Osteoblast (primary cell): ENCODE measurements at regions not wholly inside any gene's neighbourhood (a gene's known extent, or its start where the extent isn't known, plus 50 kb on each side); places are given as distances from the start of the nearest gene placed in this dataset.

Experiments used
- DNase-seq: peaks from one replicate; pipeline ENCODE4 v3.0.0; 2011; ENCODE audit warnings: low spot score, mixed read lengths; ENCODE audit not compliant: insufficient read length; ENCODE audit errors: missing footprints
- H2AFZ ChIP-seq: 2 replicates; pipeline ENCODE4 v1.6.0; 2011; ENCODE audit warnings: mild to moderate bottlenecking, low read length
- H3K27ac ChIP-seq: 2 replicates; pipeline ENCODE4 v1.5.1; 2011; ENCODE audit warnings: mild to moderate bottlenecking, low read depth, low read length, moderate library complexity
- H3K27me3 ChIP-seq: 2 replicates; pipeline ENCODE4 v1.6.0; 2012; ENCODE audit warnings: mild to moderate bottlenecking, control low read depth, inconsistent platforms, low read length, moderate library complexity; ENCODE audit not compliant: insufficient read depth
- H3K36me3 ChIP-seq: 2 replicates; pipeline ENCODE4 v1.5.1; 2011; ENCODE audit warnings: mild to moderate bottlenecking, low read length, control low read depth, moderate library complexity; ENCODE audit not compliant: insufficient read depth
- H3K4me1 ChIP-seq: 2 replicates; pipeline ENCODE4 v1.5.1; 2011; ENCODE audit warnings: mild to moderate bottlenecking, low read length, control low read depth, moderate library complexity; ENCODE audit not compliant: insufficient read depth
- H3K4me2 ChIP-seq: 2 replicates; pipeline ENCODE4 v1.6.0; 2011; ENCODE audit warnings: mild to moderate bottlenecking, low read length; ENCODE audit not compliant: insufficient read depth
- H3K4me3 ChIP-seq: fragments of 200-600 bp; sonication (generic); 3 replicates; pipeline ENCODE4 v1.5.1; 2012; ENCODE audit warnings: mild to moderate bottlenecking, low read length, inconsistent platforms; ENCODE audit not compliant: insufficient read depth
- H3K79me2 ChIP-seq: 2 replicates; pipeline ENCODE4 v1.6.0; 2012; ENCODE audit warnings: mild to moderate bottlenecking, low read length, control low read depth, inconsistent platforms; ENCODE audit not compliant: insufficient read depth
- H3K9me3 ChIP-seq: 2 replicates; pipeline ENCODE4 v1.5.1; 2011; ENCODE audit warnings: low read depth, low read length, control low read depth
- H4K20me1 ChIP-seq: 2 replicates; pipeline ENCODE4 v1.6.0; 2012; ENCODE audit warnings: mild to moderate bottlenecking, low read length, control low read depth; ENCODE audit not compliant: insufficient read depth
- TF ChIP-seq, protein P1 (sequence below): IDR thresholded peaks from 2 replicates; pipeline ENCODE4 v1.5.1; 2011; ENCODE audit warnings: mild to moderate bottlenecking, low read depth, low read length, moderate library complexity; ENCODE audit errors: extremely low read depth

DNA sequence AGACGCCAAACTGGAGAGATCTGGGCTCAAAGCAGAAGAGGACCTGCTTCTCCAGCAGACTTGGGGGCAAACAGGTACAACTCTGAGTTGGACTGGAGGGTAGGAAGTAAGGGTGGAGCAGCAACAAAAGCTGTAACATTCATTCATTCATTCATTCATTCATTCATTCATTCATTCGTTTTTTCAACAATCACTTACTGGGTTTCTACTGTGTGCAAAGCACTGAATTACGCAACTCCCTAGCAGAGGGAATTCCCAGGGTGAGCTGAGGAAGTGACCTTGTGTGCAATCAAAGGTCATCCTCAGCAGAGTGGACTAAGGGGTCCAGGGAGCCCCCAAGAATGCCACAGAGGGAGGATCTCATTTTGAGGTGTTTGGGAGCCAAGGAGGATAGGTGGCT is 231.1 kb upstream of the SDK2 start:
- no peaks in the 10 kb centered on the region for H3K27me3 ChIP-seq
- TF ChIP-seq, protein P1, sequence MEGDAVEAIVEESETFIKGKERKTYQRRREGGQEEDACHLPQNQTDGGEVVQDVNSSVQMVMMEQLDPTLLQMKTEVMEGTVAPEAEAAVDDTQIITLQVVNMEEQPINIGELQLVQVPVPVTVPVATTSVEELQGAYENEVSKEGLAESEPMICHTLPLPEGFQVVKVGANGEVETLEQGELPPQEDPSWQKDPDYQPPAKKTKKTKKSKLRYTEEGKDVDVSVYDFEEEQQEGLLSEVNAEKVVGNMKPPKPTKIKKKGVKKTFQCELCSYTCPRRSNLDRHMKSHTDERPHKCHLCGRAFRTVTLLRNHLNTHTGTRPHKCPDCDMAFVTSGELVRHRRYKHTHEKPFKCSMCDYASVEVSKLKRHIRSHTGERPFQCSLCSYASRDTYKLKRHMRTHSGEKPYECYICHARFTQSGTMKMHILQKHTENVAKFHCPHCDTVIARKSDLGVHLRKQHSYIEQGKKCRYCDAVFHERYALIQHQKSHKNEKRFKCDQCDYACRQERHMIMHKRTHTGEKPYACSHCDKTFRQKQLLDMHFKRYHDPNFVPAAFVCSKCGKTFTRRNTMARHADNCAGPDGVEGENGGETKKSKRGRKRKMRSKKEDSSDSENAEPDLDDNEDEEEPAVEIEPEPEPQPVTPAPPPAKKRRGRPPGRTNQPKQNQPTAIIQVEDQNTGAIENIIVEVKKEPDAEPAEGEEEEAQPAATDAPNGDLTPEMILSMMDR: no peak
- H3K4me1 ChIP-seq: no peaks in the 10 kb centered on the region
- H3K27ac ChIP-seq: no peak overlapping the region
- no peak overlapping the region for H2AFZ ChIP-seq
- no peak overlapping the region for H3K4me2 ChIP-seq
- no peaks in the 10 kb centered on the region for H3K36me3 ChIP-seq
- H3K9me3 ChIP-seq: no peaks in the 10 kb centered on the region
- no peak overlapping the region for H3K4me3 ChIP-seq
- no peak for DNase-seq
- H4K20me1 ChIP-seq: no peaks in the 10 kb centered on the region
- no peaks in the 10 kb centered on the region for H3K79me2 ChIP-seq

DNA sequence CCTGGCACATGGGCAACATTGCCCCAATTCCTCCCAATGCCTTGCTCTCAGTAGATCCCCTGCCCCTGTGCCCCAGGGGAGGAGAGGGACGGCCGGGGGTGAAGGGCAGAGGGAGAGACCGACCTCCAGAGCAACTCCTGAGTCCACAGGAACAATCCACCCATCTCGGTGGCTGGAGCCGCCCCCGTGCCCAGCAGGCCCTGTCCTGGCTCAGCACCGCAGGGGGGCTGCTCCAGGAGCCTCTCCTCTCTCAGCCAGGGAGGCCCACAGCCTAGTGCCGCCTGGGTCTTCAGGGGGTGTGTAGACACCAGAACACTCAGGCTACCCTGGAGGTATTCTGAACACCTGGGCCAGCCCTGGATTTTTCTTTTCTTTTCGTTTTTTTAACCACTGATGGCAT is 233.7 kb upstream of the SDK2 start:
- Histone ChIP-seq H4K20me1 (no peaks in the 10 kb centered on the region), H3K4me2 (no peak overlapping the region), H3K4me1 (no peaks in the 10 kb centered on the region), H3K27me3 (no peaks in the 10 kb centered on the region), H3K27ac (no peak overlapping the region), H3K9me3 (no peaks in the 10 kb centered on the region), H3K36me3 (no peaks in the 10 kb centered on the region), H3K79me2 (no peaks in the 10 kb centered on the region), H3K4me3 (no peak overlapping the region), H2AFZ (no peak overlapping the region)
- TF ChIP-seq, protein P1: no peak
- DNase-seq: no peak

DNA sequence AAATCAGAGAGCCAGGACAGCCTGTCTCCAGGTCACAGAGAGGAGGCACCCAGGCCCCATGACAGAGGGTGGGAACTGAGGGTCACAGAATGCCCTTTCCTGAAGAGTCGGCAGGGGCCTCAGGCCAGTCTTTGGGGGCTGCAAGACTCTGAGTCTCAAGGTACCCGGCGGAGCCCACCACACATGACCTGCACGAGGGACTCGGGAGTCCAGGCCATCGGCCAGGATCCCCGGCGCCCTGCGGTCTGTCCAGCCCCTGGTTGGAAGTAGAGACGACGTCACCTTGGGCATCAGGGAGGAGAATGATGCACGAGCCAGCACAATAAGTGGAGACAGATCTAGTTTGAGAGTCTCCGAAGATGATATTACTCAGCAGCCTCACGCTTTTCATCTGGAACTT is 234.7 kb upstream of the SDK2 start:
- H3K4me1 ChIP-seq: no peaks in the 10 kb centered on the region
- no peaks in the 10 kb centered on the region for H3K79me2 ChIP-seq
- H3K27ac ChIP-seq: no peak overlapping the region
- no peaks in the 10 kb centered on the region for H3K27me3 ChIP-seq
- no peak overlapping the region for H3K4me3 ChIP-seq
- H4K20me1 ChIP-seq: no peaks in the 10 kb centered on the region
- H2AFZ ChIP-seq: no peak overlapping the region
- no peaks in the 10 kb centered on the region for H3K36me3 ChIP-seq
- TF ChIP-seq, protein P1: no peak
- DNase-seq: no peak
- no peaks in the 10 kb centered on the region for H3K9me3 ChIP-seq
- no peak overlapping the region for H3K4me2 ChIP-seq

DNA sequence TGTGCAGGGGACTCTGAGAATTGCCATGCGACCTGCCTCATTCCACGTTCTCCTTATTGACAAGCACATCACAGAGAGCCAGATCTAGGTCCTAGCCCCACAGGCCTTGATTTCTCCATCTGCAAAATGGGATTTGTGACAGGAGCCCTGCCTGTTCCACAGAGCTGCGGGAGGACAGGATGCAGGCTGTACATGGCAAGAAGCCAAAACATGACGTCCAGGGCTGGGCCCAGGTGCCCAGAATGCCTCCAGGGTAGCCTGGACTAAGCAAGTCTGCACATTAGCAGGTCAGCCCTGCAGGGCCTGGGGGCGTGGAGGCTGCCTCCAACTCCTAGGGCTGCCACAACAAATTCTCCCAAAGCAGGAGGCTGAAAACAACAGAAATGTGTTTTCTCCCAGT is 235.7 kb upstream of the SDK2 start:
- H3K9me3 ChIP-seq: no peaks in the 10 kb centered on the region
- no peaks in the 10 kb centered on the region for H3K4me1 ChIP-seq

More for the DNA sequence above, 235.7 kb upstream of the SDK2 start:
- TF ChIP-seq, protein P1: no peak
- no peaks in the 10 kb centered on the region for H3K79me2 ChIP-seq
- no peak overlapping the region for H3K4me2 ChIP-seq
- no peak overlapping the region for H2AFZ ChIP-seq
- no peaks in the 10 kb centered on the region for H4K20me1 ChIP-seq
- H3K36me3 ChIP-seq: no peaks in the 10 kb centered on the region
- H3K27me3 ChIP-seq: no peaks in the 10 kb centered on the region
- H3K27ac ChIP-seq: no peak overlapping the region
- no peak overlapping the region for H3K4me3 ChIP-seq
- no peak for DNase-seq
